GM12873 (cell line): ENCODE measurements at regions not wholly inside any gene's neighbourhood (a gene's known extent, or its start where the extent isn't known, plus 50 kb on each side); places are given as distances from the start of the nearest gene placed in this dataset.

Experiments
- TF ChIP-seq, protein P1 (sequence below): IDR thresholded peaks from 2 replicates; pipeline ENCODE4 v1.5.1; 2012; ENCODE audit warnings: low read depth, mild to moderate bottlenecking, moderate library complexity, low read length, control low read depth; ENCODE audit not compliant: insufficient read depth; ENCODE audit errors: missing control alignments

DNA sequence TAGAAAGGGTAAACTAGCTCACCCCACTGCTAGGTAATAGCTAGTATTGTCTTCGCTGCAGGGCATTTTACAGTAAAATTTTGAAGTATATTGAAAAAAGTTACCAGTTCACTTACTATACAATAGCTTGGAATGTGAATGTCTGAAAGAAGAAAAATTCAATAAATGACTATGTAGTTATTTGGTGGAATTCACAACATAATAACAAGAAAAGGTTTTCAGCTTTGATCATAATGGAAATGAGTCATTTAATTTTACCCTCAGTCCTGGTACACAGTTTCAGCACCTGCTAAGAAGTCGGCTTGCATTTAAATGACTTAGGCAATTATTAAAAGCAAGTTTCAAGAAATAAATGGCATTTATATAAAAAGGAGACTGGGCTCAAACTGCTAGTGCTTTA lies 90.4 kb downstream of the NUP35 start:
- TF ChIP-seq, protein P1, sequence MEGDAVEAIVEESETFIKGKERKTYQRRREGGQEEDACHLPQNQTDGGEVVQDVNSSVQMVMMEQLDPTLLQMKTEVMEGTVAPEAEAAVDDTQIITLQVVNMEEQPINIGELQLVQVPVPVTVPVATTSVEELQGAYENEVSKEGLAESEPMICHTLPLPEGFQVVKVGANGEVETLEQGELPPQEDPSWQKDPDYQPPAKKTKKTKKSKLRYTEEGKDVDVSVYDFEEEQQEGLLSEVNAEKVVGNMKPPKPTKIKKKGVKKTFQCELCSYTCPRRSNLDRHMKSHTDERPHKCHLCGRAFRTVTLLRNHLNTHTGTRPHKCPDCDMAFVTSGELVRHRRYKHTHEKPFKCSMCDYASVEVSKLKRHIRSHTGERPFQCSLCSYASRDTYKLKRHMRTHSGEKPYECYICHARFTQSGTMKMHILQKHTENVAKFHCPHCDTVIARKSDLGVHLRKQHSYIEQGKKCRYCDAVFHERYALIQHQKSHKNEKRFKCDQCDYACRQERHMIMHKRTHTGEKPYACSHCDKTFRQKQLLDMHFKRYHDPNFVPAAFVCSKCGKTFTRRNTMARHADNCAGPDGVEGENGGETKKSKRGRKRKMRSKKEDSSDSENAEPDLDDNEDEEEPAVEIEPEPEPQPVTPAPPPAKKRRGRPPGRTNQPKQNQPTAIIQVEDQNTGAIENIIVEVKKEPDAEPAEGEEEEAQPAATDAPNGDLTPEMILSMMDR = no peak

DNA sequence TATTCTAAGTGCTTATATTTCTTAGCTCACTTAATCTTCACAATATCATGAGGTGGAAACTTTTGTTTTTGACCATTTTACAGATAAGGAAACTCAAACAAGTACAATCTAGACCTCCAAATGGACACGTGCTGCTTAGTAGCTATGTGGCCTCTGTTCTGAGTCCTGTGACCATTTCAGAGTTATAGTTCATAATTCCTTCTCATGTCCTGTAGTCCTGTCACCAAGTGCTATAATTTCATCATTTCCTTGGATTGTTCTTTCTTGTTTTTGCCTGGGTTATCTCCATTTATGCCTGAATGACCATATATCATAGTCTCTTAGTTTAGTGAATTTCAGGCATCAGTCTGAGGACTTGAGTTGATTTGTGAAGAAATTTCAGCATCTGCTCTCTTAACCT lies 91.7 kb downstream of the NUP35 start:
- TF ChIP-seq, protein P1 = no peak

DNA sequence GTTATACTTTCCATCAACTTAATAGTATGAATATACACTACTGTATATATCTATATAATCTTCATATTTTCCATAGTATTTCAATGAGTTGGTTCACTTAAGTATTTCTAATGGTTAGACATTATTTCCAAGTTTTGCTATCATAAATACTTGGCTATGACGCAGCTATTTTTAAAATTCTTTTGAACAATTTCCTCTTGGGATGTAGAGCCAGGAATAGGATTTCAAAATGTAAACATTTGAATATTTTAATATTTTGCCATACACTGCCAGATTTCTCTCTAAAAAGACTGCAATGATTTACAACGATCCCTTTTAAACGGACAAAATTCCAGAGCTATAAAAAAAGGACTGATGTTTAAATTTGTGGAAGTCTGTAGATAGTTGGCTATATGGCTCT lies 95.6 kb downstream of the NUP35 start:
- TF ChIP-seq, protein P1 = no peak

DNA sequence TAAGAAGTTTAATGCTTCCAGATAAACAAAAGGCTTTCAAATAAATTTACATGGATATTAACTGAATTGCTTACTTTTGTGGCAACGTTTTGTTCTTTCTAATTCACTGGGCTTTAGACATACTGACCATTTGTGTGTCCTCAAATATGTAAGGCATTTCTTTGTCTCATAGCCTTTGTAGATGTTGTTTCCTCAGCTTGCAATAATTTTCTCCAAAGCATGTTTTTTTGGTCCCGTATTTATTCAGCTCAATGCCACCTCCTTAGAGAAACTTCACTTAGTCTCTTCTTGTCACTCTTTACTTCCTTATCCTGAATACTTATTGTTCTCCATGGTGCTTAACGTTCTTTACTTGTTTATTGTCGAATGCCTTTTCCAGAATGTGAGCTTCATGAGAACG lies 98.5 kb downstream of the NUP35 start:
- TF ChIP-seq, protein P1 = no peak

DNA sequence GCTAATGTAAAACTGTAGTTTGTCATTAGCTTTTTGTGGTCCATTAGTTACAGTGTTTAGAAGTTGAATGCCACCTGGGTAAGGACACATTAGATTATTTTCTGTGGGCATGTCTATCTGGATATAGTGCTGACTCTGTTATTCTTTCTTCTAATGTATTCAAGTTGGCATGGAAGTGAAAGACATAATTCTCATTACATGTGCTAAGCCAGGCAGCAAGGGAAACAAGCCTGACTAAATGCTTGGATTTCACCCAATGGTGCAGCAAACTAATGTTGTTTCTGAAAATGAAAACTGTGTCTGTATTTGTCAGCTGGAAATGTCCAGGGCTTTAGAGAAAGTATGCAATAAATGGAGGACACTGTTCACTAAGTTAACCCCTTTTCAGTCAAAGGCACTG lies 100.7 kb downstream of the NUP35 start:
- TF ChIP-seq, protein P1 = no peak

DNA sequence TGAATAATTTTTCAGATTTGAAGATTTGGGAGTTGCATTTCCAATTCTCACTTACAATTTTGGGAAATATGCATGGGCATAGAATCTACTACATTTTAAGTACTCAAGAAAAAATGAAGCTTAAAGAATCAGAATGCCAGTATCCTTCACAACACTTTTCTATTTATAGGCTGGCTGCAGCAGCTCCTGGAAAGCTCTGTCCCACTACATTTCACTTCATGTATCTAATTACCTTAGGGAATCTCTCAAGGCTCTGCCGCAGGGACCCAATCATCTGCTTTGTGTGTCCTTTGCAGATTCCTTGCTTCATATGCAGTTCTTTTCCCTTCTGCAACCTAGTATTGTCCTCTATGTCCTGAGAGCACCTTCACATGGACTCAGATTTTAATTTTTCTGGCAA lies 102.9 kb downstream of the NUP35 start:
- TF ChIP-seq, protein P1 = no peak

DNA sequence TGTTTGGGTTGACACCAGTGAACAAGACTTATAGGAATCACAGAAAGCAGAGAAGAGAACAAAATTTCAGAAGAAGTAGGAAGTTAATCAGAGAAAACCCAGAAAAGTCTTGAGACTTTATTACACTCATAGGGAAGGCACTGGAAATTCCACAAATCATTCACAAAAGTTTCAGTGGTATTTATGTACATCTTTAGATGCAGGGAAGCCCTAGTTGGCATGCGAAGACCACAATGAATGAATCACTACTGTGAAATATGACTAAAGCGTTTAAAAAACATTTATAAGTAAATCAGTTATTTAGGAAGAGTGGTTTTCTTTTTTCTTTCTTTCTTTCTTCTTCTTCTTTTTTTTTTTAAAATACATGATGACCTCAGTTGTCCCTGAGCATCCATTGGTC lies 105.1 kb downstream of the NUP35 start:
- TF ChIP-seq, protein P1 = no peak

DNA sequence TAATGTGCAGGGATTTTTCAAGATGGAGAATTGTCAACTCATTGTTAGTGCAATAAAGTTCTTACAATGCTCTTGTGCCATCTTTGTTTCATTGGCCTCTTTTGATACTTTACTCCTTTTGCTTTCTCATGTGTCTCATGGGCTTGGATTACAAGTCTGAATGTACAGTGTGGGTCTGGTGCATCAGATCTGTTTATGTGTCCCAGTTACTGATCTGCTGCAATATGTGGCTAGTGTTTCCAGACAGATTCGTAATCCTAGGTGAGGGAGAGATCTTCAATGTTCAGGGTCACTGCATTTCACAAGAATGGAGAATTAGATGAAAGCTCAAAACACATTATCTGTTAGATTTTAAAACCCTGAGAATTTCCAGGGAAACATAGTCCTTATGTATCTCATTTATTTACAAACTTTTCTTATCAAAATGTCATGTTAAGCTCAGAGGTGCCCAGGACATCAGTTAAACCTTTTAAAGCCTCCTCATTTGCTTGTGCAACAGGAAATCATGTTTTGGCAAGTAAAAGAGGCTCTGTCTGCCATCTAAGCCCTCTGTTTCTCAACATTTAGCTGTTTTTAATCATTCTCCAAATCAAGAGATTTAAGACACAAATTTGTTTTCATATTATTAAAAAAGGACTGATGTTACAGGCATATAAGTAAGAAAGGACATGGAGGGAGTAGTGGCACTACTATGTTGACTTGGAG lies 108.1 kb downstream of the NUP35 start:
- TF ChIP-seq, protein P1 = no peak
